ENCODE measurements at regions not wholly inside any gene's neighbourhood (a gene's known extent, or its start where the extent isn't known, plus 50 kb on each side); places are given as distances from the start of the nearest gene placed in this dataset.

- Histone ChIP-seq H3K9me3 (ENCODE audit: low read length) (no peaks in the 10 kb centered on the region), H3K4me1 (ENCODE audit: insufficient read depth, low read length, severe bottlenecking) (no peaks in the 10 kb centered on the region), H3F3A (ENCODE audit: insufficient read depth, low read length) (no peaks in the 10 kb centered on the region), H3K4me3 (ENCODE audit: low read depth, low read length, poor library complexity, severe bottlenecking) (no peak overlapping the region), H3K27ac (ENCODE audit: low read depth, low read length, poor library complexity, severe bottlenecking) (no peak overlapping the region), H2AFZ (ENCODE audit: low read length) (no peak overlapping the region), H3K27me3 (ENCODE audit: insufficient read depth, low read length) (no peaks in the 10 kb centered on the region), H3K9me2 (ENCODE audit: low read depth, low read length) (no peaks in the 10 kb centered on the region), H3K36me3 (ENCODE audit: insufficient read depth, low read length) (no peaks in the 10 kb centered on the region), H3K4me2 (ENCODE audit: low read length) (no peak overlapping the region), H3K9ac (ENCODE audit: low read length) (no peak overlapping the region), H3K79me2 (ENCODE audit: insufficient read depth, low read length) (no peaks in the 10 kb centered on the region), H4K20me1 (ENCODE audit: insufficient read depth, low read length) (no peaks in the 10 kb centered on the region)
- no peak for TF ChIP-seq EZH2 (IDR thresholded peaks at IDR 0.05; ENCODE audit: borderline replicate concordance, low read length)
- TF ChIP-seq CTCF (IDR thresholded peaks at IDR 0.05; ENCODE audit: low read length) = no peak
Measured at GRCh38 chr10:83852146-83852545, 287.2 kb upstream of the GHITM start.

- Histone ChIP-seq H3K4me1 (ENCODE audit: insufficient read depth, low read length, severe bottlenecking) (no peaks in the 10 kb centered on the region), H3K9ac (ENCODE audit: low read length) (no peak overlapping the region), H3K9me2 (ENCODE audit: low read depth, low read length) (no peaks in the 10 kb centered on the region), H2AFZ (ENCODE audit: low read length) (no peak overlapping the region), H3K36me3 (ENCODE audit: insufficient read depth, low read length) (no peaks in the 10 kb centered on the region), H3K79me2 (ENCODE audit: insufficient read depth, low read length) (no peaks in the 10 kb centered on the region), H3K27me3 (ENCODE audit: insufficient read depth, low read length) (no peaks in the 10 kb centered on the region), H3K9me3 (ENCODE audit: low read length) (no peaks in the 10 kb centered on the region), H4K20me1 (ENCODE audit: insufficient read depth, low read length) (no peaks in the 10 kb centered on the region), H3K4me3 (ENCODE audit: low read depth, low read length, poor library complexity, severe bottlenecking) (no peak overlapping the region), H3F3A (ENCODE audit: insufficient read depth, low read length) (no peaks in the 10 kb centered on the region), H3K27ac (ENCODE audit: low read depth, low read length, poor library complexity, severe bottlenecking) (no peak overlapping the region), H3K4me2 (ENCODE audit: low read length) (no peak overlapping the region)
- TF ChIP-seq EZH2 (IDR thresholded peaks at IDR 0.05; ENCODE audit: borderline replicate concordance, low read length) (no peak), CTCF (IDR thresholded peaks at IDR 0.05; ENCODE audit: low read length) (no peak)
Measured at GRCh38 chr10:83862723-83863122, 276.6 kb upstream of the GHITM start.

- H4K20me1 ChIP-seq (ENCODE audit: insufficient read depth, low read length) = no peaks in the 10 kb centered on the region
- H3K4me1 ChIP-seq (ENCODE audit: insufficient read depth, low read length, severe bottlenecking) = no peaks in the 10 kb centered on the region
- no peaks in the 10 kb centered on the region for H3K9me2 ChIP-seq (ENCODE audit: low read depth, low read length)
- no peak overlapping the region for H3K27ac ChIP-seq (ENCODE audit: low read depth, low read length, poor library complexity, severe bottlenecking)
- no peaks in the 10 kb centered on the region for H3K79me2 ChIP-seq (ENCODE audit: insufficient read depth, low read length)
- no peaks in the 10 kb centered on the region for H3F3A ChIP-seq (ENCODE audit: insufficient read depth, low read length)
- H3K27me3 ChIP-seq (ENCODE audit: insufficient read depth, low read length) = no peaks in the 10 kb centered on the region
- H2AFZ ChIP-seq (ENCODE audit: low read length) = no peak overlapping the region
- H3K4me3 ChIP-seq (ENCODE audit: low read depth, low read length, poor library complexity, severe bottlenecking) = no peak overlapping the region
- TF ChIP-seq CTCF (IDR thresholded peaks at IDR 0.05; ENCODE audit: low read length) = no peak
- H3K4me2 ChIP-seq (ENCODE audit: low read length) = no peak overlapping the region
- no peak overlapping the region for H3K9ac ChIP-seq (ENCODE audit: low read length)
- no peaks in the 10 kb centered on the region for H3K36me3 ChIP-seq (ENCODE audit: insufficient read depth, low read length)
- no peaks in the 10 kb centered on the region for H3K9me3 ChIP-seq (ENCODE audit: low read length)
Measured at GRCh38 chr10:83863283-83863966, 275.9 kb upstream of the GHITM start.

Data from OCI-LY1 (cell line).